Suprapubic skin (tissue), 4 donors: ENCODE measurements at regions not wholly inside any gene's neighbourhood (a gene's known extent, or its start where the extent isn't known, plus 50 kb on each side); places are given as distances from the start of the nearest gene placed in this dataset.

Source experiments
- EP300 ChIP-seq: sonication (generic); formaldehyde crosslinking; IDR thresholded peaks from one replicate; pipeline ENCODE4 v1.6.1; 2017; ENCODE audit warnings: antibody characterized with exemption
- POLR2A ChIP-seq, 2 donors: fragments of 450-650 bp; IDR thresholded peaks; one replicate each; pipeline ENCODE4 v1.6.1; 2017; ENCODE audit warnings: antibody characterized with exemption in 2 of 2, mild to moderate bottlenecking in 2 of 2, moderate library complexity in 2 of 2
- POLR2AphosphoS5 ChIP-seq, 3 donors: sonication (generic); formaldehyde crosslinking; IDR thresholded peaks; one replicate each; pipeline ENCODE4 v1.6.1; 2017; ENCODE audit warnings: antibody characterized with exemption in 3 of 3
- TF ChIP-seq, protein P1 (sequence below), 2 donors: fragments of 200-600 bp in 1 of 2; fragments of 450-650 bp in 1 of 2; sonication (generic) in 1 of 2; IDR thresholded peaks; one replicate each; pipeline ENCODE4 v1.5.1; 2016 to 2019; ENCODE audit warnings: antibody characterized with exemption in 2 of 2, mild to moderate bottlenecking in 1 of 2, moderate library complexity in 1 of 2

DNA sequence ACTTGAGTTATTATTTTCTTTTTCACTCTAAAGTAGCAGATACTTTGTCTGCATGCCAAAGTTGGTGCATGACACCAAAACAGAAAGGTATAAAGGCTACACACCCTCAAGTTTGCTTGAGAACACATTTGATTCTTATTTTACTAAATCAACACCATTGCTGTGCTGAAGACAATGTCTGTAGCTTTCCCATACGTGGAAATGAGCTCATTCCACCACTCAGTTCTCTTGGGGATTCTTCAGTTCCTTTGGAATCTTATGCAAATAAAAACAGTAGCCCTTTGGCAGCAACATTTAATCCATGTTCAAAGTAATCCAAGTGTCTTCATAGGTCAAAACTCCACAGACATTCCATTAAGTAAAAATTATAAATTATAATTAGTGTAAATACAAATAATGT, 264.9 kb downstream of the TLE1 start:
- TF ChIP-seq, protein P1, sequence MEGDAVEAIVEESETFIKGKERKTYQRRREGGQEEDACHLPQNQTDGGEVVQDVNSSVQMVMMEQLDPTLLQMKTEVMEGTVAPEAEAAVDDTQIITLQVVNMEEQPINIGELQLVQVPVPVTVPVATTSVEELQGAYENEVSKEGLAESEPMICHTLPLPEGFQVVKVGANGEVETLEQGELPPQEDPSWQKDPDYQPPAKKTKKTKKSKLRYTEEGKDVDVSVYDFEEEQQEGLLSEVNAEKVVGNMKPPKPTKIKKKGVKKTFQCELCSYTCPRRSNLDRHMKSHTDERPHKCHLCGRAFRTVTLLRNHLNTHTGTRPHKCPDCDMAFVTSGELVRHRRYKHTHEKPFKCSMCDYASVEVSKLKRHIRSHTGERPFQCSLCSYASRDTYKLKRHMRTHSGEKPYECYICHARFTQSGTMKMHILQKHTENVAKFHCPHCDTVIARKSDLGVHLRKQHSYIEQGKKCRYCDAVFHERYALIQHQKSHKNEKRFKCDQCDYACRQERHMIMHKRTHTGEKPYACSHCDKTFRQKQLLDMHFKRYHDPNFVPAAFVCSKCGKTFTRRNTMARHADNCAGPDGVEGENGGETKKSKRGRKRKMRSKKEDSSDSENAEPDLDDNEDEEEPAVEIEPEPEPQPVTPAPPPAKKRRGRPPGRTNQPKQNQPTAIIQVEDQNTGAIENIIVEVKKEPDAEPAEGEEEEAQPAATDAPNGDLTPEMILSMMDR (IDR thresholded peaks at IDR 0.05), result no peak
- TF ChIP-seq POLR2AphosphoS5 (IDR thresholded peaks at IDR 0.05) (no peak), POLR2A (IDR thresholded peaks at IDR 0.05) (no peak), EP300 (no peak)
